HS-5 (cell line): ENCODE measurements at regions not wholly inside any gene's neighbourhood (a gene's known extent, or its start where the extent isn't known, plus 50 kb on each side); places are given as distances from the start of the nearest gene placed in this dataset.
"Not testable (repeated sequence)": the region's sequence is repeated elsewhere in the genome, so short reads cannot be mapped to it uniquely, and the experiment has no call there.

Experiments
- DNase-seq: peaks from one replicate; pipeline ENCODE4 v3.0.0-alpha.2; 2012; ENCODE audit warnings: low read depth

DNA sequence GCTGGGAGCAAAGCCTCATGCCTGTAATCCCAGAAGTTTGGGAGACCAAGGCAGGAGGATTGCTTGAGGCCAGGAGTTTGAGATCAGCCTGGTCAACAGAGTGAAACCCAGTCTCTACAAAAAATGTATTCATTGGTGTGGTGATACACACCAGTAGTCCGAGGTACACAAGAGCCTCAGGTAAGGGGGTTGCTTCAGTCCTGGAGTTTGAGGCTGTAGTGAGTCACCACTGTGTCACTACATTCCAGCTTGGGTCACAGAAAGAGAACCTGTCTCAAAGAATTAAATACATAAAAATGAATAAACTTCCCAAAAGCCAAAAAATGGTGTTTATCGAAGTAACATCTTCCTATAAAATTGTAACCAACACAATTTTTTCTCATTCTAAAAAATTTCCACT, 568.1 kb upstream of the LINC00305 start:
- no peak for DNase-seq

DNA sequence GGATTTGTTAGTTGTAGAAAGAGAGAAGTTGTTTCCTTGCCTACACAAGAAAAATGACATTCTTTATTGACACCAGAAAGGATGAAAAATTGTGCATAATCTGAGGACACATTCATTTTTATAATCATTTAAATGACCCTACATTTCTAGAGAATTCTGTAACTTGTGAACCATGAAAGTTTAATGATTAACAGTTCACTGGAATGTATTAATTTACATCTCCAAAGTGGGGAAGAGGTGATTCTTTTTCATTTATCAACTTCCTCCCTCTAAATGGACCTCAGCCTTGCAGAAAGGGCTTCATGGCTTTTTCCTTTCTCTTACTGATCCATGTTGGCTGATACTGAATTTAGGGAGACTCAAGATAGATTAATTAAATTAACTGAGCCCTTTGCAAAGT, 565.2 kb upstream of the LINC00305 start:
- no peak for DNase-seq

GRCh38 chr18:64713284-64713683, 564.4 kb upstream of the LINC00305 start:
- DNase-seq = no peak

DNA sequence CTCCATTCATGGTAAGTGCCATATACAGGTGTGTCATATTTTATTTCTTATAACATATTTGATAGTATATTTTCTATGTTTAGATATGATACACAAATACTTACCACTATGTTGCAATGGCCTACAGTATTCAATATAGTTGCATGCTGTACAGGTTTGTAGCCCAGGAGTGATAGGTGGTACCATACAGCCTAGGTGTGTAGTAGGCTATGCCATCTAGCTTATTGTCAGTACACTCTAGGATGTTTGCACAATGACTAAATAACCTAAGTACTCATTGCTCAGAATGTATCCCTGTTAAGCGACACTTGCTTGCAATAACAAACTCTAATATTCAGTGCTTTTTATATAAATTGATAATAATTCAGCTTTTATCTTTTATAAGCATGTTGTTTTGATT, 563.1 kb upstream of the LINC00305 start:
- no peak for DNase-seq

DNA sequence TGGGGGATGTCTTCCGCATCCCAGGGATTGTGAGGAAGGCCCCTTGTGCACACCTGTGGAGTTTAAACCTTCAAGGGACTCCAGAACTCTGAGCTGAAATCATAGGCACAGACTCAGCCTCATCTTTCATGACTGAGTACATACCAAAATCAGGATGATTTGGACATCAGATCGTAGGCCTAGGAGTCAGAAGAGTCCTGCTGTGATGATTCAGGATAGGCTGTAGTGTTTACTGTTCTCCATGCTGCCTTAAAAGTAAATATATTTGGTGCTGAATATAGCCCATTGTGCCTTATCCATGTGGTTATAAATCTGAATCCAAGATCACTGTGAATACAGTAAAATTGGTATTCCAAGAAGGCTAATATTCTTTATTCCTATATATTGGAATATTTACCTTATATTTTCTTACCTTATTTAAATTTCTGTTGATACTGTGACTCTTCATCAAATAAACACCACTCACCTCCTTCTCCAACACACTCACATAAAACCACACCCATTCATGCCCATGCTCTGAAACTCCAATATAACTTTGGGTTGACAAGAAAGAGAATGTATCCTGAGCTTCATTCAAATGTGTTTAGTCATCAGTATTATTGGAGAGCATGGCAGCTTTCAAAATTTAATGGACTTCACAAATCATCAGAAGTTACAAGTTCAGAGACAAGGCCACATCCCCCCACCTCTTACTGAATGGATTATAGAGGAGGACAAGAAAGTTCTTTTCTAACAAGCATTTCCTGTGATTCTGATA, 561.4 kb upstream of the LINC00305 start:
- no peak for DNase-seq

- DNase-seq = no peak
Observed at GRCh38 chr18:64707052-64707451, 558.2 kb upstream of the LINC00305 start.

- no peak for DNase-seq
Observed at GRCh38 chr18:64699081-64699480, 550.2 kb upstream of the LINC00305 start.

DNA sequence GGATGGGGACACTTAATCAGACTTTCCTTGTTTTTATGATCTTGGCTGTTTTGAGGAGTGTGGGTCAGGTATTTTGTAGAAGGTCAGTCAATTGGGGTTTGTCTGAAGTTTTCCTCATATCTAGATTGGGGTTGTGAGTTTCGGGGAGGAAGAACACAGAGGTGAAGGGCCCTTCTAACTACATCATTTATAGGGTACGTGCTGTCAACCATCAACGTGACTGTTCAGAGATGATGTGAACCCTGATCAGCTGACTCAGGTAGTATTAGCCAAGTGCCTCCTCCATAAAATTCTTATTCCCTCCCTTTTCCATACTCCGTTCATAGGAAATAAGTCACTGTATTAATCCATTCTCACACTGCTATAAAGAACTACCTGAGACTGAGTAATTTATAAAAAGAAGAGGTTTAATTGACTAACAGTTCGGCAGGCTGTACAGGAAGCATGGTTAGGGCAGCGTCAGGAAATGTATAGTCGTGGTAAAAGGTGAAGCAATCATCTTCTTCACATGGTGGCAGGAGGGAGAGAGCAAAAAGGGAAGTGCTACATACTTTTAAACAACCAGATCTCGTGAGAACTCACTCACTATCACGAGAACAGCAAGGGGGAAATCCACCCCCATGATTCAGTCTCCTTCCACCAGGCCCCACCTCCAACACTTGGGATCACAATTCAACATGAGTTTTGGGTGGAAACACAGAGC, 547.1 kb upstream of the LINC00305 start:
- no peak for DNase-seq

GRCh38 chr18:64693766-64694165, 544.9 kb upstream of the LINC00305 start:
- DNase-seq = peak; percentile 16

GRCh38 chr18:64692826-64693225, 543.9 kb upstream of the LINC00305 start:
- DNase-seq = no peak

DNA sequence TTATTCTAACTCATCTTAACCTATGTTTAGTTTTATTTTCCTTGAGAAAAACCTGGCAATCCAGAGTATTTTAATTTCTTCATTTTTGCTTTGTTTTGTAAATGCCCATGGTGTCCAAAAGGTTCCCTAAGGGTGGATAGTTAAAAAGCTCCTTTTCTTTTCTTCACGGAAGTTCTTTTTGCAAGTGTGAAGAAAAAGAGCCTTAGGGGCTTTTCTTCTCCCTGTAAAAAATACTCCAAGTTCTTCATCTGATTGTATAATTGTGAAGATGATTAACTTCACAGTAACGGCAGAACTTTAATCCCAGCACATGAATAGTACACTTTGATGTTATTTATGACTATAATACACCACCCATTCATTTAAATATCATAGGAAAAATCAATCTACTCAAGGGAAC, 530.2 kb upstream of the LINC00305 start:
- DNase-seq = no peak

GRCh38 chr18:64678048-64678447, 529.2 kb upstream of the LINC00305 start:
- DNase-seq = no peak

DNA sequence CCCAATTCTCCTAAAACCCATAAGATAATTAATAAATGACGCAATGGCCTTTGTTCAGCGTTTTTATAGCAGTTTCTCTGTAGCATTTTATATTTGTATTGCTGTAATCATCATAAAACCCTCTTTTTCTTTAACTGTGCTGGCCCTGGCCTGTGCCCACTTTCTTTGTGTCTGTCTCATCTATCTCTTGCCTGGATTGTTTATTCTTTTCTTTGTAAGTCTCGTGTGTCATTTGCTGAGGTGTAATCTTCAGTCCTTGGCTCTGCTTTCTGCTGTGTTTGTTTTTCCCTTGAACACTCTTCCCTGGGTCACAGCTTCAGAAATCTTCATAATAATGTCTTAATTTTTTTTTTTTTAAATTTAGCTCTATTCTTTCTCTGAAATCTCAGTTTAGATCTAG, 525.8 kb upstream of the LINC00305 start:
- DNase-seq = no peak

DNA sequence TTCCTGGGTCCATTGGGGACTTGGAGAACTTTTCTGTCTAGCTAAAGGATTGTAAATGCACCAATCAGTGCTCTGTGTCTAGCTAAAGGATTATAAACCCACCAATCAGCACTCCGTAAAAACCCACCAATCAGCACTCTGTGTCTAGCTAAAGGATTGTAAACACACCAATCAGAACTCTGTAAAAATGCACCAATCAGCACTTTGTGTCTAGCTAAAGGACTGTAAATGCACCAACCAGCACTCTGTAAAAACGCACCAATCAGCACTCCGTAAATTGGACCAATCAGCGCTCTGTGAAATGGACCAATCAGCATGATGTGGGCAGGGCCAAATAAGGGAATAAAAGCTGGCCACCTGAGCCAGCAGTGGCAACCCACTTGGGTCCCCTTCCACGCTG, 522.4 kb upstream of the LINC00305 start:
- not testable (repeated sequence) for DNase-seq

DNA sequence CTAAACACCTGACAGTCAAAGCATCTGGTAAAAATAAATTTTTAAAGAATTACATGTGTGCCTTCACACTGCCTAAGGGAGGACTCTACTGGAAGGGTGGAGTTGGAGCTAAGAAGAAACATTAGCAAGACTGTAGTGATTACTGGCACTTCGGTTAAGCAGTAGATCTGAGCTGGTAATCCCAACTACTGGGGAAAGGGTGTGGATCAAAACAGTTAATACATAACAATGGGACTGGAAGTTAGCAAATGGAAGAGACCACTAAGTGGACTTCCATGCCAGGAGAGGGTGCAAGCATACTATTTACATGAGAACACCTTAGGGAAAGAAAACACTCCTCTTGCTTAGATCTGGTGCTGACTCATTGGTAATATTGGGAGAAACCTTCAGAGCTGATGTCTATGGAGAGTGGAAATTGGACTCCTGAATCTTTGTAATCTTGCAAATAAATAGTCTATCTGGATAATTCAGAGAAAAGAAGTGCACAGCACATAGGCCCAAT, 519.6 kb upstream of the LINC00305 start:
- DNase-seq = no peak

DNA sequence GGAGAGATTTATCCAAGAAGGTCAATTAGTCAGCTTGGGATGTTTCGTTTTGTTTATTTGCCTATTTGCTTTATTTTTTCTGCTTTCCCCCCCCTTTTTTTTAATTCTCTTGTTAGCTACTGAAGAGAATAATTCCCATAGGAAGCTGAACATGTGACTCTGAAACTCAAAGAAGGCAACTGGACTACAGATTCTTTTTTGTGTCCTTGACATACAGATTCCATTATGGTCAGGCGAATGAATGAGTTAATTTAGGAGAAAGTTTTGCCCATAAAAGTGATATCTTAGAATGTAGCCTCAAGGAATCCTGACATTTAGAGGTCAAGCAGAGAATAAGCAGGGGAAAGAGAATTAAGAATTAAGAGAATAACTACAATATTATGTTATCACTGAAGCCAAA, 514.2 kb upstream of the LINC00305 start:
- DNase-seq = no peak

DNA sequence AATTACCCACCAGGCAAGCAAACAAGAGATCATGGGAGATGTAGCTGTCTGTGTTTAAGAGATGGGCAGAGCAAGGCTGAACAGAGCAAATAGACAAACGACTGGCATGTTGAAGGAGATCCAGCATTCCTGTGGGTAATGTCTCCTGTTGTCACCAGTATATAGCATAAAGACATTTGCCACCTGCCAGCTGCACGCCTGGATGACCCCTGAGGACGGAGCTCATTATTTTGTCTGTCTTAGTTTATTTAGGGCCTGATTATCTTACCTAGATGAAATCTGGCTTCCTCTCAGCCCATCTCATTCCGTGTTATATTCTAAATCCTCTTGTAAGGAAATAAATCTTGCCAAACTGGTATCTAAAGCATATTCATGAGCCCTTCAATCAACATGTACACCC, 510.3 kb upstream of the LINC00305 start:
- no peak for DNase-seq

DNA sequence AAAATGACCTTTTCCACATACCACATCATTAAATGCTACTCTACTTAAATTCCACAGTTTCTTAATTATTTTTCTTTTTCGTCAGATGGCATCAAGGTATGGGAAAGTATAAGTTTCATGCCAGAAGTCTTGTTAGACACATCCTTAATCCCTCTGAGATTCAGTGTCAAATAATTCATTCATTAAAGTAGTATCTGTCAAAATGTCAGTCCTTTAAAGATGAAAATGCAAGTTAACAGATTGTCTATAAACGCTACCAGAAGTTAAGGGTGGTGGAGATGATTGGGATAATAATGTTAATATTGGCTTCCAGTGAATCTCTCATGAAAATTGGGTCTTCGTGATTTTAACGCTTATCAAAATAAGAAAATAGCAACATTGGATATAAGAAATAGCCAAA, 504.2 kb upstream of the LINC00305 start:
- DNase-seq = no peak

- DNase-seq = no peak
Observed at GRCh38 chr18:64650068-64650467, 501.2 kb upstream of the LINC00305 start.

GRCh38 chr18:64645753-64646152, 496.9 kb upstream of the LINC00305 start:
- no peak for DNase-seq

DNA sequence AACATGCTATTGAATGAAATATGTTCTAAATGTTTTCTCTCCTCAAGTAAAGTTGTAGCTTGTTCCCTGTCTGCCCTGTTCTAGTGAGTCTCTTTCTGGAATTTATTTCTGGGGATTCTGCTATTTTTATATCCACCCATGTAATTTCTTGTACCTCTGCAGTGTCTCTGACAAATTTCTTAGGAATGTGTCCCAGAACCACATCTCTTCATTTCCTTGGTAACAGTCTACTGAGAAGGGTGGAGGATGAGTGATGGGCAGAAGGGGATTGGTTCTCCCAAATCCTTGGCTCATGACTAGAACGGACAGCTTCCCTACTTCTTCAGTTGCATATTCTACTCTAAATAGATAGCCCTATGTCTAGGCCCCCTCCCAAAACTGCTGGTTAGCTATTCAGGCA, 490.6 kb upstream of the LINC00305 start:
- peak; percentile 31 for DNase-seq

- no peak for DNase-seq
Observed at GRCh38 chr18:64620971-64621560, 472.2 kb upstream of the LINC00305 start.

- DNase-seq = no peak
Observed at GRCh38 chr18:64618390-64618789, 469.5 kb upstream of the LINC00305 start.
